K562 (cell line): ENCODE measurements at regions not wholly inside any gene's neighbourhood (a gene's known extent, or its start where the extent isn't known, plus 50 kb on each side); places are given as distances from the start of the nearest gene placed in this dataset.

ENCODE experiments used
- ATAC-seq: fragments of 200-7000 bp; cut with Tn5 transposase; 3 replicates; pipeline ENCODE4 v1.9.1; 2020; ENCODE audit warnings: moderate library complexity
- BruUV-seq: library from RNA; stranded (reverse); fragments of 400-500 nt; replicated peaks from 2 replicates; lab custom pipeline; 2021; lab: Mats Ljungman, UMichigan
- CTCF ChIA-PET: fragments of 300-600 bp; formaldehyde crosslinking; extraction: SDS; loops from one replicate; lab custom pipeline; 2021; ENCODE audit warnings: low intra/inter-chr PET ratio; lab: Yijun Ruan, JAX
- POLR2A ChIA-PET: fragments of 300-600, 350-650 bp; sonication (Branson Sonifier 250); formaldehyde crosslinking; extraction: SDS; loops from one replicate; lab custom pipeline; 2021; ENCODE audit warnings: antibody characterized with exemption, inconsistent platforms; lab: Yijun Ruan, JAX
- DNase-seq, 4 experiments: peaks; one replicate each; pipeline versions ENCODE4 v3.0.0 to v3.0.0-alpha.2; 2011 to 2018; ENCODE audit warnings: low spot score in 3 of 4, mixed read lengths in 3 of 4; ENCODE audit errors: extremely low read depth in 1 of 4
- FAIRE-seq: peaks from 2 replicates; lab custom pipeline; 2011; peaks lifted over from hg19 to GRCh38; lab: Jason Lieb, UNC
- H2AFZ ChIP-seq: 2 replicates; pipeline ENCODE4 v1.6.0; 2011; ENCODE audit warnings: low read depth, low read length, control low read depth, inconsistent platforms
- H3K27ac ChIP-seq: fragments of 200-600 bp; 3 replicates; pipeline ENCODE4 v1.8.0; 2011; ENCODE audit warnings: low read depth, mild to moderate bottlenecking, control low read depth, inconsistent platforms, low read length, moderate library complexity, mixed read lengths; ENCODE audit errors: extremely low read depth
- H3K27me3 ChIP-seq, 2 experiments: fragments of 300-600 bp in 1 of 2; 2 replicates in 1 of 2; 3 replicates in 1 of 2; pipeline versions ENCODE4 v1.6.0 to v1.8.0; 2011; ENCODE audit warnings: inconsistent platforms in 2 of 2, low read length in 2 of 2, mild to moderate bottlenecking in 1 of 2, mixed read lengths in 1 of 2, moderate library complexity in 1 of 2; ENCODE audit not compliant: control insufficient read depth in 2 of 2, insufficient read depth in 2 of 2
- H3K36me3 ChIP-seq: fragments of 300-600 bp; 3 replicates; pipeline ENCODE4 v1.8.0; 2011; ENCODE audit warnings: mild to moderate bottlenecking, low read length, inconsistent platforms; ENCODE audit not compliant: control insufficient read depth, insufficient read depth
- H3K4me1 ChIP-seq, 2 experiments: fragments of 200-600 bp in 1 of 2; replicated peaks in 1 of 2; 2 replicates in 1 of 2; 3 replicates in 1 of 2; pipeline versions ENCODE4 v1.5.1 to v1.8.0; 2011; ENCODE audit warnings: inconsistent platforms in 2 of 2, low read length in 2 of 2, mild to moderate bottlenecking in 1 of 2, mixed read lengths in 1 of 2, moderate library complexity in 1 of 2; ENCODE audit not compliant: control insufficient read depth in 2 of 2, insufficient read depth in 2 of 2
- H3K4me2 ChIP-seq: 2 replicates; pipeline ENCODE4 v1.6.1; 2011; ENCODE audit warnings: low read length, control low read depth, inconsistent platforms, mixed read lengths; ENCODE audit not compliant: insufficient read depth
- H3K4me3 ChIP-seq: fragments of 200-600 bp; sonication (generic), shearing (Covaris generic); 2 replicates; pipeline ENCODE4 v1.5.1; 2016; ENCODE audit warnings: control low read depth, inconsistent platforms
- H3K79me2 ChIP-seq: fragments of 200-600 bp; 3 replicates; pipeline ENCODE4 v1.8.0; 2011; ENCODE audit warnings: low read length, inconsistent platforms; ENCODE audit not compliant: control insufficient read depth, insufficient read depth
- H3K9ac ChIP-seq, 2 experiments: 2 replicates each; pipeline versions ENCODE4 v1.6.0 to v1.6.1; 2011; ENCODE audit warnings: low read depth in 2 of 2, low read length in 2 of 2, control low read depth in 1 of 2, inconsistent platforms in 1 of 2, mild to moderate bottlenecking in 1 of 2, mixed read lengths in 1 of 2; ENCODE audit not compliant: insufficient read depth in 1 of 2
- H3K9me1 ChIP-seq: one replicate; pipeline ENCODE4 v1.6.0; 2011; ENCODE audit warnings: inconsistent platforms, mild to moderate bottlenecking, low read length, moderate library complexity; ENCODE audit not compliant: control insufficient read depth, insufficient read depth
- H3K9me3 ChIP-seq: replicated peaks from 2 replicates; pipeline ENCODE4 v1.5.1; 2011; ENCODE audit warnings: low read depth, low read length, inconsistent platforms; ENCODE audit not compliant: control insufficient read depth, insufficient read depth
- H4K20me1 ChIP-seq: replicated peaks from 2 replicates; pipeline ENCODE4 v1.6.1; 2011; ENCODE audit warnings: low read length, inconsistent platforms, mixed read lengths; ENCODE audit not compliant: control insufficient read depth, insufficient read depth
- ATF1 ChIP-seq, 2 experiments: fragments of 450-650 bp in 1 of 2; IDR thresholded peaks; 2 replicates each; pipeline ENCODE4 v1.6.1; 2016; ENCODE audit warnings: missing compliant biosample characterization in 1 of 2, missing genetic modification characterization in 1 of 2
- ETV6 ChIP-seq, 3 experiments: fragments of 150-350 bp in 1 of 3; sonication (generic) in 1 of 3; formaldehyde crosslinking in 1 of 3; IDR thresholded peaks; 2 replicates each; pipeline versions ENCODE4 v1.6.1 to v1.8.0; 2014 to 2022; ENCODE audit warnings: borderline replicate concordance in 2 of 3, low read depth in 2 of 3, antibody characterized with exemption in 1 of 3, low read length in 1 of 3, mild to moderate bottlenecking in 1 of 3, missing genetic modification reagents in 1 of 3
- MYC ChIP-seq, 2 experiments: fragments of 250-450 bp in 1 of 2; sonication (Bioruptor Pico) in 1 of 2; IDR thresholded peaks; 2 replicates each; pipeline versions ENCODE4 v1.5.1 to v1.6.1; 2012 to 2021; ENCODE audit warnings: low read depth in 2 of 2, borderline replicate concordance in 1 of 2, improper control_type of control experiment in 1 of 2, low read length in 1 of 2, mild to moderate bottlenecking in 1 of 2, moderate library complexity in 1 of 2
- RCOR1 ChIP-seq, 2 experiments: IDR thresholded peaks; 2 replicates each; pipeline ENCODE4 v1.6.1; 2012; ENCODE audit warnings: low read depth in 2 of 2, low read length in 2 of 2, borderline replicate concordance in 1 of 2, improper control_type of control experiment in 1 of 2
- SETDB1 ChIP-seq: IDR thresholded peaks from one replicate; pipeline ENCODE4 v1.6.1; 2012; ENCODE audit warnings: low read length, control low read depth, inconsistent platforms
- SOX6 ChIP-seq: fragments of 450-650 bp; IDR thresholded peaks from 2 replicates; pipeline ENCODE4 v1.6.1; 2014; ENCODE audit warnings: mild to moderate bottlenecking
- TCF7 ChIP-seq: sonication (generic); IDR thresholded peaks from 2 replicates; pipeline ENCODE4 v1.6.1; 2016; ENCODE audit warnings: antibody characterized with exemption, borderline replicate concordance
- THAP7 ChIP-seq: fragments of 250-450 bp; sonication (Bioruptor Pico); IDR thresholded peaks from 2 replicates; pipeline ENCODE4 v1.5.0; 2021
- ZFP1 ChIP-seq: fragments of 450-650 bp; formaldehyde crosslinking; IDR thresholded peaks from 2 replicates; pipeline ENCODE4 v1.4.0; 2020; ENCODE audit warnings: mild to moderate bottlenecking, mixed read lengths
- WGBS: fragments of 100-300 bp; shearing (Covaris generic); methylation state at CpG from one replicate; pipeline ENCODE4 v1.1.6; 2016; ENCODE audit warnings: low coverage, mixed read lengths; ENCODE audit not compliant: insufficient coverage; ENCODE audit errors: missing lambda C conversion rate; 5-methylcytosine and 5-hydroxymethylcytosine counted together
- in situ Hi-C: fragments of 300-500 bp; cut with MboI; formaldehyde crosslinking; loops from 4 replicates; pipeline ENCODE4 v1.15.0; 2018; ENCODE audit warnings: inconsistent platforms, mixed read lengths
- intact Hi-C: fragments of 100-400 bp; cut with micrococcal nuclease; formaldehyde crosslinking; loops from 2 replicates; pipeline ENCODE4 v1.14.2; 2022
- TF ChIP-seq, protein P1 (sequence below): sonication (generic); formaldehyde crosslinking; IDR thresholded peaks from 2 replicates; pipeline ENCODE4 v1.8.1; 2022; ENCODE audit warnings: missing genetic modification reagents
- TF ChIP-seq, protein P2 (sequence below): fragments of 200-400 bp; formaldehyde crosslinking; IDR thresholded peaks from 2 replicates; pipeline ENCODE4 v1.6.1; 2017; ENCODE audit warnings: mild to moderate bottlenecking, low read depth, low read length, moderate library complexity
- TF ChIP-seq, protein P3 (sequence below): IDR thresholded peaks from 2 replicates; pipeline ENCODE4 v1.6.1; 2014; ENCODE audit warnings: antibody characterized with exemption

DNA sequence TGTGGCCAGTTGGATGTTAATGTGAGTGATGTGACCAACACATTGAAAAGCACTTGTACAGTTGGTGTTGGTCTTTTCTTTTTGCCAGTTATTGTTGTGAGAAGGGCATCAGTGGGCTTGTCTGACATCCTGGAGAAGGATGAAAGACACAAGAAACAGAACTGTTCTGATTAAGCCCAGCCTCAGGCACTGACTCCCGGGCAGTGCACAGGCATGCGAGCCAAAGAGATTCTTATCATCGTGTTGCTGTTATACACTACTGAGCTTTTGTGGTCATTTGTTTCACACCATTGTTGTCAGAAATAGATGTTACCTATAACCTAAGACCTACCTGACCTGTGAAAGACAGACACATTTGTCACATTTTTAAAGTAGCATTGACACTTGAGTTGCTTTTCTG is 236.8 kb upstream of the CA10 start:
- H3K36me3 ChIP-seq: no peaks in the 10 kb centered on the region
- FAIRE-seq: no peak

More for the DNA sequence above, 236.8 kb upstream of the CA10 start:
- ATAC-seq: no peak
- H4K20me1 ChIP-seq: no peaks in the 10 kb centered on the region
- POLR2A ChIA-PET: no interaction called here
- no TSS peak for BruUV-seq
- no peak for TF ChIP-seq SOX6
- TF ChIP-seq, protein P1, sequence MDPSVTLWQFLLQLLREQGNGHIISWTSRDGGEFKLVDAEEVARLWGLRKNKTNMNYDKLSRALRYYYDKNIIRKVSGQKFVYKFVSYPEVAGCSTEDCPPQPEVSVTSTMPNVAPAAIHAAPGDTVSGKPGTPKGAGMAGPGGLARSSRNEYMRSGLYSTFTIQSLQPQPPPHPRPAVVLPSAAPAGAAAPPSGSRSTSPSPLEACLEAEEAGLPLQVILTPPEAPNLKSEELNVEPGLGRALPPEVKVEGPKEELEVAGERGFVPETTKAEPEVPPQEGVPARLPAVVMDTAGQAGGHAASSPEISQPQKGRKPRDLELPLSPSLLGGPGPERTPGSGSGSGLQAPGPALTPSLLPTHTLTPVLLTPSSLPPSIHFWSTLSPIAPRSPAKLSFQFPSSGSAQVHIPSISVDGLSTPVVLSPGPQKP (CRISPR knock-in tag): no peak
- TF ChIP-seq, protein P2, sequence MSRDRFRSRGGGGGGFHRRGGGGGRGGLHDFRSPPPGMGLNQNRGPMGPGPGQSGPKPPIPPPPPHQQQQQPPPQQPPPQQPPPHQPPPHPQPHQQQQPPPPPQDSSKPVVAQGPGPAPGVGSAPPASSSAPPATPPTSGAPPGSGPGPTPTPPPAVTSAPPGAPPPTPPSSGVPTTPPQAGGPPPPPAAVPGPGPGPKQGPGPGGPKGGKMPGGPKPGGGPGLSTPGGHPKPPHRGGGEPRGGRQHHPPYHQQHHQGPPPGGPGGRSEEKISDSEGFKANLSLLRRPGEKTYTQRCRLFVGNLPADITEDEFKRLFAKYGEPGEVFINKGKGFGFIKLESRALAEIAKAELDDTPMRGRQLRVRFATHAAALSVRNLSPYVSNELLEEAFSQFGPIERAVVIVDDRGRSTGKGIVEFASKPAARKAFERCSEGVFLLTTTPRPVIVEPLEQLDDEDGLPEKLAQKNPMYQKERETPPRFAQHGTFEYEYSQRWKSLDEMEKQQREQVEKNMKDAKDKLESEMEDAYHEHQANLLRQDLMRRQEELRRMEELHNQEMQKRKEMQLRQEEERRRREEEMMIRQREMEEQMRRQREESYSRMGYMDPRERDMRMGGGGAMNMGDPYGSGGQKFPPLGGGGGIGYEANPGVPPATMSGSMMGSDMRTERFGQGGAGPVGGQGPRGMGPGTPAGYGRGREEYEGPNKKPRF: no peak
- no peak for TF ChIP-seq ETV6 (IDR thresholded peaks at IDR 0.05; ENCODE audit: borderline replicate concordance in 1 of 2, low read depth in 2 of 2, low read length in 1 of 2)
- no peak for TF ChIP-seq ETV6 (CRISPR knock-in tag; IDR thresholded peaks at IDR 0.05; ENCODE audit: borderline replicate concordance)
- no peak for TF ChIP-seq ZFP1 (CRISPR knock-in tag)
- TF ChIP-seq MYC (IDR thresholded peaks at IDR 0.05; ENCODE audit: low read depth, low read length): no peak
- no peak for TF ChIP-seq MYC (CRISPR knock-in tag; IDR thresholded peaks at IDR 0.05; ENCODE audit: borderline replicate concordance, low read depth)
- TF ChIP-seq ATF1 (CRISPR knock-in tag; IDR thresholded peaks at IDR 0.05): no peak
- TF ChIP-seq ATF1 (tag; IDR thresholded peaks at IDR 0.05): no peak
- no peak for TF ChIP-seq TCF7
- TF ChIP-seq, protein P3, sequence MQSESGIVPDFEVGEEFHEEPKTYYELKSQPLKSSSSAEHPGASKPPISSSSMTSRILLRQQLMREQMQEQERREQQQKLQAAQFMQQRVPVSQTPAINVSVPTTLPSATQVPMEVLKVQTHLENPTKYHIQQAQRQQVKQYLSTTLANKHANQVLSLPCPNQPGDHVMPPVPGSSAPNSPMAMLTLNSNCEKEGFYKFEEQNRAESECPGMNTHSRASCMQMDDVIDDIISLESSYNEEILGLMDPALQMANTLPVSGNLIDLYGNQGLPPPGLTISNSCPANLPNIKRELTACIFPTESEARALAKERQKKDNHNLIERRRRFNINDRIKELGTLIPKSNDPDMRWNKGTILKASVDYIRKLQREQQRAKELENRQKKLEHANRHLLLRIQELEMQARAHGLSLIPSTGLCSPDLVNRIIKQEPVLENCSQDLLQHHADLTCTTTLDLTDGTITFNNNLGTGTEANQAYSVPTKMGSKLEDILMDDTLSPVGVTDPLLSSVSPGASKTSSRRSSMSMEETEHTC: no peak
- TF ChIP-seq RCOR1 (IDR thresholded peaks at IDR 0.05; ENCODE audit: borderline replicate concordance in 1 of 2, low read depth in 2 of 2, low read length in 2 of 2): no peak
- no peak for TF ChIP-seq THAP7 (CRISPR knock-in tag)
- TF ChIP-seq SETDB1: no peak
- TF ChIP-seq, all 486 proteins: peak for 0
- Histone ChIP-seq H2AFZ (no peak overlapping the region), H3K9me1 (no peaks in the 10 kb centered on the region), H3K4me1 (no peaks in the 10 kb centered on the region), H3K9ac (no peak overlapping the region), H3K79me2 (no peaks in the 10 kb centered on the region), H3K4me3 (no peak overlapping the region), H3K9me3 (no peaks in the 10 kb centered on the region; the same call in 1 of the 2 replicates), H3K27me3 (no peaks in the 10 kb centered on the region), H3K4me2 (no peak overlapping the region), H3K27ac (no peak overlapping the region)
- 0% methylated on average over 3 of the region's 3 CpGs for WGBS
- DNase-seq: no peak
- CTCF ChIA-PET: no interaction called here
- in situ Hi-C loops: no loop called here
- intact Hi-C loops: no loop called here
